Globus pallidus (tissue), 1 donor: ENCODE measurements at regions not wholly inside any gene's neighbourhood (a gene's known extent, or its start where the extent isn't known, plus 50 kb on each side); places are given as distances from the start of the nearest gene placed in this dataset.

ENCODE experiments used
- DNase-seq: peaks from one replicate; pipeline ENCODE4 v3.0.0-alpha.2; 2015; ENCODE audit warnings: low spot score

- no peak for DNase-seq
Observed at GRCh38 chr17:83178533-83179304, 99.3 kb downstream of the METRNL start.

GRCh38 chr17:83179374-83179773 is 100.0 kb downstream of the METRNL start:
- DNase-seq = no peak

GRCh38 chr17:83179811-83180210 is 100.4 kb downstream of the METRNL start:
- no peak for DNase-seq

GRCh38 chr17:83180264-83180995 is 101.0 kb downstream of the METRNL start:
- DNase-seq = no peak

GRCh38 chr17:83180996-83181481 is 101.6 kb downstream of the METRNL start:
- DNase-seq = no peak

GRCh38 chr17:83181991-83182619 is 102.7 kb downstream of the METRNL start:
- no peak for DNase-seq

- DNase-seq = no peak
Observed at GRCh38 chr17:83182620-83183101, 103.3 kb downstream of the METRNL start.

GRCh38 chr17:83183145-83183948 is 103.9 kb downstream of the METRNL start:
- no peak for DNase-seq

- no peak for DNase-seq
Observed at GRCh38 chr17:83183951-83184506, 104.6 kb downstream of the METRNL start.

- DNase-seq = no peak
Observed at GRCh38 chr17:83185023-83186002, 105.9 kb downstream of the METRNL start.

GRCh38 chr17:83186226-83186625 is 106.8 kb downstream of the METRNL start:
- DNase-seq = no peak

GRCh38 chr17:83186751-83187421 is 107.5 kb downstream of the METRNL start:
- no peak for DNase-seq

- no peak for DNase-seq
Observed at GRCh38 chr17:83187782-83188311, 108.4 kb downstream of the METRNL start.

GRCh38 chr17:83189044-83190003 is 109.9 kb downstream of the METRNL start:
- DNase-seq = no peak

- no peak for DNase-seq
Observed at GRCh38 chr17:83190004-83190385, 110.6 kb downstream of the METRNL start.

- DNase-seq = no peak
Observed at GRCh38 chr17:83190601-83191387, 111.4 kb downstream of the METRNL start.

- no peak for DNase-seq
Observed at GRCh38 chr17:83191388-83192160, 112.2 kb downstream of the METRNL start.
